ENCODE measurements at regions not wholly inside any gene's neighbourhood (a gene's known extent, or its start where the extent isn't known, plus 50 kb on each side); places are given as distances from the start of the nearest gene placed in this dataset.

- H3K27me3 ChIP-seq (ENCODE audit: control insufficient read depth, insufficient read depth, low read length, poor library complexity, severe bottlenecking), result no peaks in the 10 kb centered on the region
- no peaks in the 10 kb centered on the region for H3K9me3 ChIP-seq (ENCODE audit: control insufficient read depth, low read length)
- no peak overlapping the region for H3K27ac ChIP-seq (ENCODE audit: insufficient read depth, low read depth, low read length, poor library complexity, severe bottlenecking)
- no peaks in the 10 kb centered on the region for H3K36me3 ChIP-seq (ENCODE audit: control insufficient read depth, insufficient read depth, low read length)
- H3K4me3 ChIP-seq (ENCODE audit: insufficient read depth, low read depth, low read length), result no peak overlapping the region
- H3K4me1 ChIP-seq (ENCODE audit: control insufficient read depth, insufficient read depth, low read length), result no peaks in the 10 kb centered on the region
- WGBS, 2 experiments, result 83 to 85% methylated on average over 16 to 17 of the region's 18 CpGs
Measured at GRCh38 chr2:239876271-239876947, 148.7 kb downstream of the NDUFA10 start.

GRCh38 chr2:239874636-239875356 lies 150.3 kb downstream of the NDUFA10 start:
- H3K27ac ChIP-seq (ENCODE audit: insufficient read depth, low read depth, low read length, poor library complexity, severe bottlenecking), result no peak overlapping the region
- no peaks in the 10 kb centered on the region for H3K36me3 ChIP-seq (ENCODE audit: control insufficient read depth, insufficient read depth, low read length)
- no peak overlapping the region for H3K4me3 ChIP-seq (ENCODE audit: insufficient read depth, low read depth, low read length)
- H3K9me3 ChIP-seq (ENCODE audit: control insufficient read depth, low read length), result no peaks in the 10 kb centered on the region
- WGBS, 2 experiments, result 92% methylated on average over 12 of the region's 12 CpGs
- no peaks in the 10 kb centered on the region for H3K4me1 ChIP-seq (ENCODE audit: control insufficient read depth, insufficient read depth, low read length)
- no peaks in the 10 kb centered on the region for H3K27me3 ChIP-seq (ENCODE audit: control insufficient read depth, insufficient read depth, low read length, poor library complexity, severe bottlenecking)

GRCh38 chr2:239873656-239874635 lies 151.2 kb downstream of the NDUFA10 start:
- no peaks in the 10 kb centered on the region for H3K9me3 ChIP-seq (ENCODE audit: control insufficient read depth, low read length)
- no peaks in the 10 kb centered on the region for H3K36me3 ChIP-seq (ENCODE audit: control insufficient read depth, insufficient read depth, low read length)
- no peak overlapping the region for H3K4me3 ChIP-seq (ENCODE audit: insufficient read depth, low read depth, low read length)
- no peak overlapping the region for H3K27ac ChIP-seq (ENCODE audit: insufficient read depth, low read depth, low read length, poor library complexity, severe bottlenecking)
- 87 to 89% methylated on average over 28 of the region's 28 CpGs for WGBS, 2 experiments
- H3K4me1 ChIP-seq (ENCODE audit: control insufficient read depth, insufficient read depth, low read length), result no peaks in the 10 kb centered on the region
- H3K27me3 ChIP-seq (ENCODE audit: control insufficient read depth, insufficient read depth, low read length, poor library complexity, severe bottlenecking), result no peaks in the 10 kb centered on the region

GRCh38 chr2:239871481-239872435 lies 153.4 kb downstream of the NDUFA10 start:
- Histone ChIP-seq H3K27ac (ENCODE audit: insufficient read depth, low read depth, low read length, poor library complexity, severe bottlenecking) (no peak overlapping the region), H3K9me3 (ENCODE audit: control insufficient read depth, low read length) (no peaks in the 10 kb centered on the region), H3K4me3 (ENCODE audit: insufficient read depth, low read depth, low read length) (no peak overlapping the region), H3K4me1 (ENCODE audit: control insufficient read depth, insufficient read depth, low read length) (no peaks in the 10 kb centered on the region), H3K36me3 (ENCODE audit: control insufficient read depth, insufficient read depth, low read length) (no peaks in the 10 kb centered on the region), H3K27me3 (ENCODE audit: control insufficient read depth, insufficient read depth, low read length, poor library complexity, severe bottlenecking) (no peaks in the 10 kb centered on the region)
- 88 to 91% methylated on average over 14 to 15 of the region's 15 CpGs for WGBS, 2 experiments

GRCh38 chr2:239870863-239871262 lies 154.3 kb downstream of the NDUFA10 start:
- Histone ChIP-seq H3K4me3 (ENCODE audit: insufficient read depth, low read depth, low read length) (no peak overlapping the region), H3K9me3 (ENCODE audit: control insufficient read depth, low read length) (no peaks in the 10 kb centered on the region), H3K27me3 (ENCODE audit: control insufficient read depth, insufficient read depth, low read length, poor library complexity, severe bottlenecking) (no peaks in the 10 kb centered on the region), H3K27ac (ENCODE audit: insufficient read depth, low read depth, low read length, poor library complexity, severe bottlenecking) (no peak overlapping the region), H3K4me1 (ENCODE audit: control insufficient read depth, insufficient read depth, low read length) (no peaks in the 10 kb centered on the region), H3K36me3 (ENCODE audit: control insufficient read depth, insufficient read depth, low read length) (no peaks in the 10 kb centered on the region)
- WGBS, 2 experiments, result 86 to 89% methylated on average over 12 of the region's 12 CpGs

- Histone ChIP-seq H3K36me3 (ENCODE audit: control insufficient read depth, insufficient read depth, low read length) (no peaks in the 10 kb centered on the region), H3K27me3 (ENCODE audit: control insufficient read depth, insufficient read depth, low read length, poor library complexity, severe bottlenecking) (no peaks in the 10 kb centered on the region), H3K27ac (ENCODE audit: insufficient read depth, low read depth, low read length, poor library complexity, severe bottlenecking) (no peak overlapping the region), H3K4me3 (ENCODE audit: insufficient read depth, low read depth, low read length) (no peak overlapping the region), H3K4me1 (ENCODE audit: control insufficient read depth, insufficient read depth, low read length) (no peaks in the 10 kb centered on the region), H3K9me3 (ENCODE audit: control insufficient read depth, low read length) (no peaks in the 10 kb centered on the region)
- 94 to 95% methylated on average over 12 of the region's 12 CpGs for WGBS, 2 experiments
Measured at GRCh38 chr2:239870276-239870675, 154.9 kb downstream of the NDUFA10 start.

GRCh38 chr2:239869272-239870155 lies 155.6 kb downstream of the NDUFA10 start:
- Histone ChIP-seq H3K27me3 (ENCODE audit: control insufficient read depth, insufficient read depth, low read length, poor library complexity, severe bottlenecking) (no peaks in the 10 kb centered on the region), H3K36me3 (ENCODE audit: control insufficient read depth, insufficient read depth, low read length) (no peaks in the 10 kb centered on the region), H3K9me3 (ENCODE audit: control insufficient read depth, low read length) (no peaks in the 10 kb centered on the region), H3K4me1 (ENCODE audit: control insufficient read depth, insufficient read depth, low read length) (no peaks in the 10 kb centered on the region), H3K27ac (ENCODE audit: insufficient read depth, low read depth, low read length, poor library complexity, severe bottlenecking) (no peak overlapping the region), H3K4me3 (ENCODE audit: insufficient read depth, low read depth, low read length) (no peak overlapping the region)
- 94% methylated on average over 29 of the region's 29 CpGs for WGBS, 2 experiments

- H3K4me1 ChIP-seq (ENCODE audit: control insufficient read depth, insufficient read depth, low read length), result no peaks in the 10 kb centered on the region
- 90 to 93% methylated on average over 4 of the region's 4 CpGs for WGBS, 2 experiments
- no peak overlapping the region for H3K27ac ChIP-seq (ENCODE audit: insufficient read depth, low read depth, low read length, poor library complexity, severe bottlenecking)
- H3K9me3 ChIP-seq (ENCODE audit: control insufficient read depth, low read length), result no peaks in the 10 kb centered on the region
- H3K36me3 ChIP-seq (ENCODE audit: control insufficient read depth, insufficient read depth, low read length), result no peaks in the 10 kb centered on the region
- H3K27me3 ChIP-seq (ENCODE audit: control insufficient read depth, insufficient read depth, low read length, poor library complexity, severe bottlenecking), result no peaks in the 10 kb centered on the region
- no peak overlapping the region for H3K4me3 ChIP-seq (ENCODE audit: insufficient read depth, low read depth, low read length)
Measured at GRCh38 chr2:239868556-239869181, 156.5 kb downstream of the NDUFA10 start.
